NAMALWA (cell line): ENCODE measurements at regions not wholly inside any gene's neighbourhood (a gene's known extent, or its start where the extent isn't known, plus 50 kb on each side); places are given as distances from the start of the nearest gene placed in this dataset.

ENCODE experiments used
- DNase-seq: peaks from one replicate; pipeline ENCODE4 v3.0.0-alpha.2; 2015; ENCODE audit warnings: low spot score

- no peak for DNase-seq
These were observed 227.4 kb downstream of the MAN2A1 start for GRCh38 chr5:109917154-109917546.

GRCh38 chr5:109917966-109918365 is 228.2 kb downstream of the MAN2A1 start:
- no peak for DNase-seq

GRCh38 chr5:109920736-109921135 is 231.0 kb downstream of the MAN2A1 start:
- DNase-seq = no peak

- peak; percentile 96 for DNase-seq
These were observed 232.1 kb downstream of the MAN2A1 start for GRCh38 chr5:109921735-109922380.

- no peak for DNase-seq
These were observed 232.8 kb downstream of the MAN2A1 start for GRCh38 chr5:109922381-109922995.

- no peak for DNase-seq
These were observed 233.5 kb downstream of the MAN2A1 start for GRCh38 chr5:109923205-109923604.

GRCh38 chr5:109924237-109925107 is 234.7 kb downstream of the MAN2A1 start:
- DNase-seq = no peak

- no peak for DNase-seq
These were observed 237.9 kb downstream of the MAN2A1 start for GRCh38 chr5:109927639-109928038.

- no peak for DNase-seq
These were observed 238.3 kb downstream of the MAN2A1 start for GRCh38 chr5:109928046-109928445.

- DNase-seq = no peak
These were observed 239.1 kb downstream of the MAN2A1 start for GRCh38 chr5:109928811-109929210.

- no peak for DNase-seq
These were observed 239.6 kb downstream of the MAN2A1 start for GRCh38 chr5:109929376-109929775.

- no peak for DNase-seq
These were observed 240.2 kb downstream of the MAN2A1 start for GRCh38 chr5:109929911-109930310.

GRCh38 chr5:109931049-109931780 is 241.5 kb downstream of the MAN2A1 start:
- no peak for DNase-seq

- no peak for DNase-seq
These were observed 246.2 kb downstream of the MAN2A1 start for GRCh38 chr5:109935833-109936490.

GRCh38 chr5:109936996-109937395 is 247.3 kb downstream of the MAN2A1 start:
- no peak for DNase-seq

- DNase-seq = no peak
These were observed 248.2 kb downstream of the MAN2A1 start for GRCh38 chr5:109937951-109938350.

- DNase-seq = no peak
These were observed 248.7 kb downstream of the MAN2A1 start for GRCh38 chr5:109938453-109938852.

GRCh38 chr5:109939116-109939682 is 249.5 kb downstream of the MAN2A1 start:
- no peak for DNase-seq

- no peak for DNase-seq
These were observed 252.9 kb downstream of the MAN2A1 start for GRCh38 chr5:109942646-109943045.

GRCh38 chr5:109943701-109944235 is 254.0 kb downstream of the MAN2A1 start:
- DNase-seq = no peak

- no peak for DNase-seq
These were observed 254.7 kb downstream of the MAN2A1 start for GRCh38 chr5:109944461-109944860.
